ENCODE measurements at regions not wholly inside any gene's neighbourhood (a gene's known extent, or its start where the extent isn't known, plus 50 kb on each side); places are given as distances from the start of the nearest gene placed in this dataset.

DNA sequence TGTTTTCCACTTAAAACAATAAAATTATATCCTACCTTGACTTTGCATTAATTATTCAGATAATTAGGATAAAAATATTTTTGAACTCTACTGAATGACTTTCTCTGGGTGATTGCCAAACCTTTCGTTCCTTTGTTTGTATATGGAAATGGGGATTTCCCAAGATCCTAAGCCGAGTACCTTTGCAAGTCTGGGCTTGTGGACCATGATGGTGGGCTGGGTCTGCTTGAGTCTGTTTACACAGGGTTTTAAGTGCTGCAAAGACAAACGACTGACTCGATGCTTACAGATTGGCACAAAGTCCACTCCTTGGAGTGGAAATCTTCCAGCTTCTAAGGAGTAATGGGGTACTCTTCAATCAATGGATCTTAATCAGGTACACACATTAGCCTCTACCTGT, 659.5 kb downstream of the TSN start:
- Histone ChIP-seq H2BK5ac (ENCODE audit: low read depth, low read length) (no peak overlapping the region), H4K20me1 (replicated peaks in 1 of 2; ENCODE audit: control insufficient read depth in 1 of 2, insufficient read depth in 2 of 2, low read length in 2 of 2) (no peaks in the 10 kb centered on the region), H4K5ac (ENCODE audit: insufficient read length, low read depth, low read length) (no peak overlapping the region), H2BK15ac (ENCODE audit: low read length) (no peak overlapping the region), H3K36me3 (ENCODE audit: control insufficient read depth in 2 of 4, insufficient read depth in 4 of 4, low read length in 3 of 4) (no peaks in the 10 kb centered on the region), H2BK120ac (replicated peaks; ENCODE audit: low read depth, low read length) (no peak overlapping the region), H2BK12ac (ENCODE audit: low read depth, low read length) (no peak overlapping the region), H4K91ac (replicated peaks; ENCODE audit: insufficient read length, low read length) (no peak overlapping the region), H3K56ac (replicated peaks; ENCODE audit: insufficient read length, low read depth, low read length) (no peak overlapping the region), H3K27me3 (replicated peaks in 1 of 4; ENCODE audit: control insufficient read depth in 3 of 4, extremely low read depth in 1 of 4, insufficient read depth in 3 of 4, low read length in 3 of 4) (no peaks in the 10 kb centered on the region), H3K18ac (ENCODE audit: extremely low read depth, low read length) (no peak overlapping the region), H3K4me2 (ENCODE audit: insufficient read depth in 1 of 2, low read depth in 2 of 2, low read length in 2 of 2) (no peak overlapping the region), H2AFZ (ENCODE audit: low read length) (peak overlapping the region; percentile 83), H3K14ac (ENCODE audit: insufficient read length) (no peak overlapping the region), H3K27ac (ENCODE audit: low read depth, low read length) (no peak overlapping the region), H2AK5ac (ENCODE audit: low read depth, low read length) (no peak overlapping the region), H3K9ac (replicated peaks in 1 of 4; ENCODE audit: extremely low read depth in 1 of 4, low read depth in 3 of 4, low read length in 3 of 4) (no peak overlapping the region), H3K9me3 (ENCODE audit: insufficient read depth in 2 of 2, low read depth in 1 of 2, low read length in 1 of 2) (peaks cover 4 to 7% of the 10 kb centered on the region in 2 experiments; a peak in 3 of 4 replicates), H3K23me2 (ENCODE audit: low read depth, low read length) (no peaks in the 10 kb centered on the region), H3K4ac (replicated peaks; ENCODE audit: insufficient read length, low read depth, low read length) (no peak overlapping the region), H4K8ac (ENCODE audit: extremely low read depth, insufficient read depth, low read length) (no peak overlapping the region), H3K79me1 (ENCODE audit: low read depth, low read length) (no peaks in the 10 kb centered on the region), H3K23ac (ENCODE audit: insufficient read length) (no peak overlapping the region), H3K4me1 (replicated peaks in 1 of 4; ENCODE audit: control insufficient read depth in 3 of 4, insufficient read depth in 4 of 4, low read length in 3 of 4) (no peaks in the 10 kb centered on the region), H3K79me2 (ENCODE audit: control insufficient read depth in 1 of 2, insufficient read depth in 2 of 2, low read length in 2 of 2) (no peaks in the 10 kb centered on the region), H3K4me3 (ENCODE audit: extremely low read depth in 1 of 4, insufficient read depth in 2 of 4, low read depth in 3 of 4, low read length in 4 of 4) (no peak overlapping the region), H2BK20ac (ENCODE audit: low read length) (no peak overlapping the region)
- 97% methylated on average over 4 of the region's 4 CpGs; no CpG with 5 or more reads in 1 of the 2 experiments for WGBS, 2 experiments (ENCODE audit: extremely low coverage in 1 of 2, insufficient coverage in 1 of 2, insufficient read length in 1 of 2, insufficient replicate concordance in 2 of 2, low coverage in 1 of 2, low lambda C conversion rate in 2 of 2, missing lambda C conversion rate in 1 of 2)
- DNase-seq (ENCODE audit: low read depth in 1 of 2, low spot score in 2 of 2) (no peak), FAIRE-seq (no peak)
- TF ChIP-seq HDAC6 (IDR thresholded peaks at IDR 0.05; ENCODE audit: low read depth, low read length) (no peak), GABPA (IDR thresholded peaks at IDR 0.05; ENCODE audit: borderline replicate concordance, insufficient read depth, low read length) (no peak), PHF8 (conservative IDR thresholded peaks at IDR 0.05; ENCODE audit: low read depth, low read length) (no peak), BACH1 (IDR thresholded peaks at IDR 0.05; ENCODE audit: low read length) (no peak)
- TF ChIP-seq, protein P1, sequence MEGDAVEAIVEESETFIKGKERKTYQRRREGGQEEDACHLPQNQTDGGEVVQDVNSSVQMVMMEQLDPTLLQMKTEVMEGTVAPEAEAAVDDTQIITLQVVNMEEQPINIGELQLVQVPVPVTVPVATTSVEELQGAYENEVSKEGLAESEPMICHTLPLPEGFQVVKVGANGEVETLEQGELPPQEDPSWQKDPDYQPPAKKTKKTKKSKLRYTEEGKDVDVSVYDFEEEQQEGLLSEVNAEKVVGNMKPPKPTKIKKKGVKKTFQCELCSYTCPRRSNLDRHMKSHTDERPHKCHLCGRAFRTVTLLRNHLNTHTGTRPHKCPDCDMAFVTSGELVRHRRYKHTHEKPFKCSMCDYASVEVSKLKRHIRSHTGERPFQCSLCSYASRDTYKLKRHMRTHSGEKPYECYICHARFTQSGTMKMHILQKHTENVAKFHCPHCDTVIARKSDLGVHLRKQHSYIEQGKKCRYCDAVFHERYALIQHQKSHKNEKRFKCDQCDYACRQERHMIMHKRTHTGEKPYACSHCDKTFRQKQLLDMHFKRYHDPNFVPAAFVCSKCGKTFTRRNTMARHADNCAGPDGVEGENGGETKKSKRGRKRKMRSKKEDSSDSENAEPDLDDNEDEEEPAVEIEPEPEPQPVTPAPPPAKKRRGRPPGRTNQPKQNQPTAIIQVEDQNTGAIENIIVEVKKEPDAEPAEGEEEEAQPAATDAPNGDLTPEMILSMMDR (IDR thresholded peaks at IDR 0.05; ENCODE audit: control extremely low read depth in 1 of 3, insufficient read depth in 1 of 3, low read depth in 1 of 3, low read length in 3 of 3): no peak
- ChIA-PET POLR2A (ENCODE audit: partially characterized antibody) (no interaction called here), CTCF (ENCODE audit: partially characterized antibody) (no interaction called here)
